ENCODE measurements at regions not wholly inside any gene's neighbourhood (a gene's known extent, or its start where the extent isn't known, plus 50 kb on each side); places are given as distances from the start of the nearest gene placed in this dataset.
A peak's percentile ranks its signal among the peaks of the same experiment; 100 is the strongest.

DNA sequence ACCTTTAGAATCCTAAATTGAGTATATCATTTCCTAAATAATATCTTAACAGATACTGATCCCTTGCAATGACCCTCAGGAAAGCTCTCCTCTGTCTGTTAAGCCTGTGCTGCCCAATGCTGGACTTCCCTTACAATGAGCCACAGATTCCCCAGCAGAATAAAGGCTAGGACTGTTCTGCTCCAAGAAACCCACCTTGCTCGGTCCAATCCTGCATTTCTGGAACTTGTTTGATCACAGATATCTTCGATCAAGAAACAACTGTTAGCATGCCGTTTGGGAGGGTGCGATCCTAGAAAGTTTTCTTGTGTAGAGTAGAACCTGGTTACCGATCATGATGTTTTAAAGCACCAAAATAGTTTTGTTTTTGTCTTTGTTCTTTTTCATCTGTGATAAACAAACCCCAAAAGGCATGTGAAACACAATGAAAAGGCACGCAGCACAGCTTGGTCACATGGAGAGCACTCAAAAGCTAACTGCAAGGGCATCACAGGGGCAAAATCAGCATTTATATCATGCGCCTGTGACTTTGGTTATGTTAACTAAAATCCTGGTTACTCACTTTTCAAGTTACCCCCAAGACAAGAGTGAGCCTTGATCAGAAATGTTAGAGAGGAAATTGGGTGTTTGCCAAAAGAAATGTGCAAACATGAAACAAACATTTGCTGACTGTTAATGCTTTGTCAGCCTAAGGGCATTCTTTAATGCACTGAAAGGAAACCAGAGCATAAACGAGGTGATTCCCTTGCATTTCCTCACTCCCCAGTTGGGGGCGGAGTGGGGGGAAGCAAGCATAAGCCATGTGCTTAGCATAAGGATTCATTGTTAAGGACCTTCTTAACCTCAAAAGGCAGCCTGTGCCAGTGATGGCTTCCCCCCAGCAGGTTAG is 61.9 kb upstream of the ADAMTS16 start:
- Histone ChIP-seq H3K9me2 (ENCODE audit: insufficient read depth) (peaks cover 15% of the 10 kb centered on the region), H3K27ac (ENCODE audit: low read depth) (peak overlapping the region; percentile 57), H3K4me1 (ENCODE audit: insufficient read depth) (peaks cover 30% of the 10 kb centered on the region), H3K4me3 (no peak overlapping the region), H3F3A (replicated peaks; ENCODE audit: low read depth) (peaks cover 6% of the 10 kb centered on the region; the same call in 1 of the 2 replicates), H3K27me3 (ENCODE audit: insufficient read depth) (0 out of 2 replicates have a peak, but pooled peaks cover 5% of the 10 kb centered on the region), H2AFZ (no peak overlapping the region), H3K4me2 (peak overlapping the region; percentile 62; the same call in 1 of the 2 replicates), H3K79me2 (replicated peaks; ENCODE audit: insufficient read depth) (no peaks in the 10 kb centered on the region), H3K36me3 (ENCODE audit: insufficient read depth) (no peaks in the 10 kb centered on the region), H4K20me1 (replicated peaks; ENCODE audit: insufficient read depth) (no peaks in the 10 kb centered on the region)
- ATAC-seq (peak; percentile 81), DNase-seq (ENCODE audit: low spot score) (peak; percentile 66)
- peak overlapping the region; percentile 86 for H3K27ac Mint-ChIP-seq
- peaks cover 9% of the 10 kb centered on the region for H3K27me3 Mint-ChIP-seq (ENCODE audit: insufficient read depth, low read depth, poor library complexity)
- no peak for TF ChIP-seq JUNB (IDR thresholded peaks at IDR 0.05; ENCODE audit: unreplicated experiment)
- TF ChIP-seq, protein P1, sequence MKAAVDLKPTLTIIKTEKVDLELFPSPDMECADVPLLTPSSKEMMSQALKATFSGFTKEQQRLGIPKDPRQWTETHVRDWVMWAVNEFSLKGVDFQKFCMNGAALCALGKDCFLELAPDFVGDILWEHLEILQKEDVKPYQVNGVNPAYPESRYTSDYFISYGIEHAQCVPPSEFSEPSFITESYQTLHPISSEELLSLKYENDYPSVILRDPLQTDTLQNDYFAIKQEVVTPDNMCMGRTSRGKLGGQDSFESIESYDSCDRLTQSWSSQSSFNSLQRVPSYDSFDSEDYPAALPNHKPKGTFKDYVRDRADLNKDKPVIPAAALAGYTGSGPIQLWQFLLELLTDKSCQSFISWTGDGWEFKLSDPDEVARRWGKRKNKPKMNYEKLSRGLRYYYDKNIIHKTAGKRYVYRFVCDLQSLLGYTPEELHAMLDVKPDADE (IDR thresholded peaks at IDR 0.05): no peak
- TF ChIP-seq, protein P2, sequence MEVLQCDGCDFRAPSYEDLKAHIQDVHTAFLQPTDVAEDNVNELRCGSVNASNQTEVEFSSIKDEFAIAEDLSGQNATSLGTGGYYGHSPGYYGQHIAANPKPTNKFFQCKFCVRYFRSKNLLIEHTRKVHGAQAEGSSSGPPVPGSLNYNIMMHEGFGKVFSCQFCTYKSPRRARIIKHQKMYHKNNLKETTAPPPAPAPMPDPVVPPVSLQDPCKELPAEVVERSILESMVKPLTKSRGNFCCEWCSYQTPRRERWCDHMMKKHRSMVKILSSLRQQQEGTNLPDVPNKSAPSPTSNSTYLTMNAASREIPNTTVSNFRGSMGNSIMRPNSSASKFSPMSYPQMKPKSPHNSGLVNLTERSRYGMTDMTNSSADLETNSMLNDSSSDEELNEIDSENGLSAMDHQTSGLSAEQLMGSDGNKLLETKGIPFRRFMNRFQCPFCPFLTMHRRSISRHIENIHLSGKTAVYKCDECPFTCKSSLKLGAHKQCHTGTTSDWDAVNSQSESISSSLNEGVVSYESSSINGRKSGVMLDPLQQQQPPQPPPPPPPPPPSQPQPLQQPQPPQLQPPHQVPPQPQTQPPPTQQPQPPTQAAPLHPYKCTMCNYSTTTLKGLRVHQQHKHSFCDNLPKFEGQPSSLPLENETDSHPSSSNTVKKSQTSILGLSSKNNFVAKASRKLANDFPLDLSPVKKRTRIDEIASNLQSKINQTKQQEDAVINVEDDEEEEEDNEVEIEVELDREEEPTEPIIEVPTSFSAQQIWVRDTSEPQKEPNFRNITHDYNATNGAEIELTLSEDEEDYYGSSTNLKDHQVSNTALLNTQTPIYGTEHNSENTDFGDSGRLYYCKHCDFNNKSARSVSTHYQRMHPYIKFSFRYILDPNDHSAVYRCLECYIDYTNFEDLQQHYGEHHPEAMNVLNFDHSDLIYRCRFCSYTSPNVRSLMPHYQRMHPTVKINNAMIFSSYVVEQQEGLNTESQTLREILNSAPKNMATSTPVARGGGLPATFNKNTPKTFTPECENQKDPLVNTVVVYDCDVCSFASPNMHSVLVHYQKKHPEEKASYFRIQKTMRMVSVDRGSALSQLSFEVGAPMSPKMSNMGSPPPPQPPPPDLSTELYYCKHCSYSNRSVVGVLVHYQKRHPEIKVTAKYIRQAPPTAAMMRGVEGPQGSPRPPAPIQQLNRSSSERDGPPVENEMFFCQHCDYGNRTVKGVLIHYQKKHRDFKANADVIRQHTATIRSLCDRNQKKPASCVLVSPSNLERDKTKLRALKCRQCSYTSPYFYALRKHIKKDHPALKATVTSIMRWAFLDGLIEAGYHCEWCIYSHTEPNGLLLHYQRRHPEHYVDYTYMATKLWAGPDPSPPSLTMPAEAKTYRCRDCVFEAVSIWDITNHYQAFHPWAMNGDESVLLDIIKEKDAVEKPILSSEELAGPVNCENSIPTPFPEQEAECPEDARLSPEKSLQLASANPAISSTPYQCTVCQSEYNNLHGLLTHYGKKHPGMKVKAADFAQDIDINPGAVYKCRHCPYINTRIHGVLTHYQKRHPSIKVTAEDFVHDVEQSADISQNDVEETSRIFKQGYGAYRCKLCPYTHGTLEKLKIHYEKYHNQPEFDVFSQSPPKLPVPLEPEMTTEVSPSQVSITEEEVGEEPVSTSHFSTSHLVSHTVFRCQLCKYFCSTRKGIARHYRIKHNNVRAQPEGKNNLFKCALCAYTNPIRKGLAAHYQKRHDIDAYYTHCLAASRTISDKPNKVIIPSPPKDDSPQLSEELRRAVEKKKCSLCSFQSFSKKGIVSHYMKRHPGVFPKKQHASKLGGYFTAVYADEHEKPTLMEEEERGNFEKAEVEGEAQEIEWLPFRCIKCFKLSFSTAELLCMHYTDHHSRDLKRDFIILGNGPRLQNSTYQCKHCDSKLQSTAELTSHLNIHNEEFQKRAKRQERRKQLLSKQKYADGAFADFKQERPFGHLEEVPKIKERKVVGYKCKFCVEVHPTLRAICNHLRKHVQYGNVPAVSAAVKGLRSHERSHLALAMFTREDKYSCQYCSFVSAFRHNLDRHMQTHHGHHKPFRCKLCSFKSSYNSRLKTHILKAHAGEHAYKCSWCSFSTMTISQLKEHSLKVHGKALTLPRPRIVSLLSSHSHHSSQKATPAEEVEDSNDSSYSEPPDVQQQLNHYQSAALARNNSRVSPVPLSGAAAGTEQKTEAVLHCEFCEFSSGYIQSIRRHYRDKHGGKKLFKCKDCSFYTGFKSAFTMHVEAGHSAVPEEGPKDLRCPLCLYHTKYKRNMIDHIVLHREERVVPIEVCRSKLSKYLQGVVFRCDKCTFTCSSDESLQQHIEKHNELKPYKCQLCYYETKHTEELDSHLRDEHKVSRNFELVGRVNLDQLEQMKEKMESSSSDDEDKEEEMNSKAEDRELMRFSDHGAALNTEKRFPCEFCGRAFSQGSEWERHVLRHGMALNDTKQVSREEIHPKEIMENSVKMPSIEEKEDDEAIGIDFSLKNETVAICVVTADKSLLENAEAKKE (CRISPR knock-in tag; IDR thresholded peaks at IDR 0.05): no peak
- no peak for TF ChIP-seq STAT1 (IDR thresholded peaks at IDR 0.05; ENCODE audit: unreplicated experiment)
- TF ChIP-seq EZH2phosphoT487 (IDR thresholded peaks at IDR 0.05; ENCODE audit: unreplicated experiment): no peak
- TF ChIP-seq, protein P3, sequence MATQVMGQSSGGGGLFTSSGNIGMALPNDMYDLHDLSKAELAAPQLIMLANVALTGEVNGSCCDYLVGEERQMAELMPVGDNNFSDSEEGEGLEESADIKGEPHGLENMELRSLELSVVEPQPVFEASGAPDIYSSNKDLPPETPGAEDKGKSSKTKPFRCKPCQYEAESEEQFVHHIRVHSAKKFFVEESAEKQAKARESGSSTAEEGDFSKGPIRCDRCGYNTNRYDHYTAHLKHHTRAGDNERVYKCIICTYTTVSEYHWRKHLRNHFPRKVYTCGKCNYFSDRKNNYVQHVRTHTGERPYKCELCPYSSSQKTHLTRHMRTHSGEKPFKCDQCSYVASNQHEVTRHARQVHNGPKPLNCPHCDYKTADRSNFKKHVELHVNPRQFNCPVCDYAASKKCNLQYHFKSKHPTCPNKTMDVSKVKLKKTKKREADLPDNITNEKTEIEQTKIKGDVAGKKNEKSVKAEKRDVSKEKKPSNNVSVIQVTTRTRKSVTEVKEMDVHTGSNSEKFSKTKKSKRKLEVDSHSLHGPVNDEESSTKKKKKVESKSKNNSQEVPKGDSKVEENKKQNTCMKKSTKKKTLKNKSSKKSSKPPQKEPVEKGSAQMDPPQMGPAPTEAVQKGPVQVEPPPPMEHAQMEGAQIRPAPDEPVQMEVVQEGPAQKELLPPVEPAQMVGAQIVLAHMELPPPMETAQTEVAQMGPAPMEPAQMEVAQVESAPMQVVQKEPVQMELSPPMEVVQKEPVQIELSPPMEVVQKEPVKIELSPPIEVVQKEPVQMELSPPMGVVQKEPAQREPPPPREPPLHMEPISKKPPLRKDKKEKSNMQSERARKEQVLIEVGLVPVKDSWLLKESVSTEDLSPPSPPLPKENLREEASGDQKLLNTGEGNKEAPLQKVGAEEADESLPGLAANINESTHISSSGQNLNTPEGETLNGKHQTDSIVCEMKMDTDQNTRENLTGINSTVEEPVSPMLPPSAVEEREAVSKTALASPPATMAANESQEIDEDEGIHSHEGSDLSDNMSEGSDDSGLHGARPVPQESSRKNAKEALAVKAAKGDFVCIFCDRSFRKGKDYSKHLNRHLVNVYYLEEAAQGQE (IDR thresholded peaks at IDR 0.05; ENCODE audit: unreplicated experiment): no peak
- 0 out of 2 replicates have a peak, but pooled peaks have one; percentile 8 for TF ChIP-seq CREB1 (CRISPR knock-in tag; IDR thresholded peaks at IDR 0.05; ENCODE audit: low read depth)
- TF ChIP-seq, protein P4, sequence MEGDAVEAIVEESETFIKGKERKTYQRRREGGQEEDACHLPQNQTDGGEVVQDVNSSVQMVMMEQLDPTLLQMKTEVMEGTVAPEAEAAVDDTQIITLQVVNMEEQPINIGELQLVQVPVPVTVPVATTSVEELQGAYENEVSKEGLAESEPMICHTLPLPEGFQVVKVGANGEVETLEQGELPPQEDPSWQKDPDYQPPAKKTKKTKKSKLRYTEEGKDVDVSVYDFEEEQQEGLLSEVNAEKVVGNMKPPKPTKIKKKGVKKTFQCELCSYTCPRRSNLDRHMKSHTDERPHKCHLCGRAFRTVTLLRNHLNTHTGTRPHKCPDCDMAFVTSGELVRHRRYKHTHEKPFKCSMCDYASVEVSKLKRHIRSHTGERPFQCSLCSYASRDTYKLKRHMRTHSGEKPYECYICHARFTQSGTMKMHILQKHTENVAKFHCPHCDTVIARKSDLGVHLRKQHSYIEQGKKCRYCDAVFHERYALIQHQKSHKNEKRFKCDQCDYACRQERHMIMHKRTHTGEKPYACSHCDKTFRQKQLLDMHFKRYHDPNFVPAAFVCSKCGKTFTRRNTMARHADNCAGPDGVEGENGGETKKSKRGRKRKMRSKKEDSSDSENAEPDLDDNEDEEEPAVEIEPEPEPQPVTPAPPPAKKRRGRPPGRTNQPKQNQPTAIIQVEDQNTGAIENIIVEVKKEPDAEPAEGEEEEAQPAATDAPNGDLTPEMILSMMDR (conservative IDR thresholded peaks at IDR 0.05; ENCODE audit: low read depth in 2 of 2): peak; percentile 37 to 38
- TF ChIP-seq ZNF114 (CRISPR knock-in tag; IDR thresholded peaks at IDR 0.05): no peak
- no peak for TF ChIP-seq ZNF331 (CRISPR knock-in tag; IDR thresholded peaks at IDR 0.05; ENCODE audit: low read depth)
- TF ChIP-seq NANOG (IDR thresholded peaks at IDR 0.05; ENCODE audit: borderline replicate concordance): peak; percentile 53; the same call in 1 of the 2 replicates
- TF ChIP-seq EZH2 (IDR thresholded peaks at IDR 0.05; ENCODE audit: low read depth, unreplicated experiment): no peak
- no peak for TF ChIP-seq POLR2AphosphoS5 (IDR thresholded peaks at IDR 0.05; ENCODE audit: low read depth)
- peaks cover 12% of the 10 kb centered on the region for H3K9me3 Mint-ChIP-seq
- H3K4me1 Mint-ChIP-seq: peaks cover 46% of the 10 kb centered on the region
- no peak overlapping the region; the same call in 2 of the 3 replicates for H3K4me3 Mint-ChIP-seq
- H3K36me3 Mint-ChIP-seq (ENCODE audit: low read depth): peaks cover 18% of the 10 kb centered on the region; the same call in 2 of the 3 replicates

Measured in GM23338 (cell line).